CD4-positive, alpha-beta T cell (primary cell): ENCODE measurements at regions not wholly inside any gene's neighbourhood (a gene's known extent, or its start where the extent isn't known, plus 50 kb on each side); places are given as distances from the start of the nearest gene placed in this dataset.
"Not testable (repeated sequence)": the region's sequence is repeated elsewhere in the genome, so short reads cannot be mapped to it uniquely, and the experiment has no call there.

Experiments
- ATAC-seq: fragments of 200-7000 bp; cut with Tn5 transposase; one replicate; pipeline ENCODE4 v1.10.0; 2022; ENCODE audit warnings: mild to moderate bottlenecking; ENCODE audit not compliant: poor library complexity
- CTCF ChIA-PET: fragments of 350-600 bp; sonication (Branson Sonifier 250); formaldehyde crosslinking; loops from one replicate; lab custom pipeline; 2021; ENCODE audit warnings: antibody characterized with exemption, inconsistent platforms; lab: Charles Lee
- POLR2A ChIA-PET: fragments of 350-600 bp; sonication (Branson Sonifier 250); formaldehyde crosslinking; loops from one replicate; lab custom pipeline; 2021; ENCODE audit warnings: antibody characterized with exemption, inconsistent platforms; lab: Charles Lee
- DNase-seq, 14 experiments: peaks; one replicate each; pipeline ENCODE4 v3.0.0-alpha.2; 2013 to 2020; ENCODE audit warnings: mixed read lengths in 2 of 14
- H3K27ac ChIP-seq, 2 donors: one replicate each; pipeline versions ENCODE4 v1.5.1 to v1.7.0; 2013; ENCODE audit warnings: low read length in 2 of 2, low read depth in 1 of 2, mild to moderate bottlenecking in 1 of 2
- H3K27me3 ChIP-seq, 2 experiments: 1 replicate in 1 of 2; 2 replicates in 1 of 2; pipeline versions ENCODE4 v1.6.1 to v1.7.0; 2013; ENCODE audit warnings: low read length in 2 of 2, control low read depth in 1 of 2, mild to moderate bottlenecking in 1 of 2, moderate library complexity in 1 of 2; ENCODE audit not compliant: insufficient read depth in 2 of 2, control insufficient read depth in 1 of 2
- H3K36me3 ChIP-seq: one replicate; pipeline ENCODE4 v1.6.1; 2013; ENCODE audit warnings: low read length, control low read depth; ENCODE audit not compliant: insufficient read depth
- H3K4me1 ChIP-seq: one replicate; pipeline ENCODE4 v1.6.1; 2013; ENCODE audit warnings: low read length, control low read depth; ENCODE audit not compliant: insufficient read depth
- H3K4me3 ChIP-seq: one replicate; pipeline ENCODE4 v1.5.1; 2013; ENCODE audit warnings: mild to moderate bottlenecking, low read length, moderate library complexity
- H3K9me3 ChIP-seq, 2 experiments: 1 replicate in 1 of 2; 2 replicates in 1 of 2; pipeline versions ENCODE4 v1.6.1 to v1.7.0; 2013; ENCODE audit warnings: low read length in 2 of 2, mild to moderate bottlenecking in 2 of 2, control low read depth in 1 of 2, moderate library complexity in 1 of 2; ENCODE audit not compliant: control insufficient read depth in 1 of 2, insufficient read depth in 1 of 2
- H3K27ac Mint-ChIP-seq: one replicate; pipeline ENCODE4 v1.8.0; 2020; ENCODE audit warnings: mixed read lengths
- H3K27me3 Mint-ChIP-seq: one replicate; pipeline ENCODE4 v1.8.0; 2021; ENCODE audit warnings: mixed read lengths
- H3K36me3 Mint-ChIP-seq: one replicate; pipeline ENCODE4 v1.8.0; 2021; ENCODE audit warnings: low read depth, mixed read lengths
- H3K4me1 Mint-ChIP-seq: one replicate; pipeline ENCODE4 v1.8.0; 2021; ENCODE audit warnings: low read depth, mixed read lengths
- H3K4me3 Mint-ChIP-seq: one replicate; pipeline ENCODE4 v1.8.0; 2020; ENCODE audit warnings: mild to moderate bottlenecking, mixed read lengths
- H3K9me3 Mint-ChIP-seq: one replicate; pipeline ENCODE4 v1.8.0; 2020; ENCODE audit warnings: mixed read lengths
- intact Hi-C, 2 experiments: fragments of 100-400 bp; cut with DNase I in 1 of 2; cut with micrococcal nuclease in 1 of 2; formaldehyde crosslinking; loops; one replicate each; pipeline versions ENCODE4 v1.15.1 to v1.9.0; 2023 to 2025; cut with DNase I, micrococcal nuclease
- TF ChIP-seq, protein P1 (sequence below): fragments of 200-600 bp; IDR thresholded peaks from one replicate; pipeline ENCODE4 v1.8.0; 2022; ENCODE audit warnings: antibody characterized with exemption, mild to moderate bottlenecking

DNA sequence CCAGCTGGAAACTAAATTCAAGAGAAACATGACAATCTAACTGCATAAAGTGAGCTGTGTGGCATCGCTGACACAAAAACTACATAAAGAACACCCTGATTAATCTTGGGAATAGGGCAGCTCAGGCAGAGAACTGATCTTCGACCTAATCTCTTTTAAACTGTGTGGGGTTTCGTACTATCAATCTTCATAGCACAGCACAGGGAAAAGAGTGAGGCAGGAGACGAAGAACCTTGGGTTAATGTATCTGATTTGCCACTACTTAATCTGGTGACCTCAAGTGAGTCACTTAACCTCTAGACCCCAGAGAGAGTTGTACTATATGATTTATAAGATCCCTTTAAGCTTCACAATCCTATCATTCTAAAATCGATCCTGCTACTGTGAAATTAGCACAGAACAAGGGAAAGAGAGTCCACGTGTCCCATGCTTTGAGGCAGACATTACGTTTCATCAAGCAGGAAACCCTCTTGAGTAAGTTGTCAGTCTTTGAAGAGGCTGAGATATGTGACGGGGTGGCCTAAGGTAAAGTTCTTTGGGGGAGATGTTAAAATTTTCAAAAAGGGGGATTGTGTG is 519.7 kb downstream of the SOCS6 start:
- Mint-ChIP-seq H3K27me3 (no peaks in the 10 kb centered on the region), H3K36me3 (no peaks in the 10 kb centered on the region), H3K9me3 (no peaks in the 10 kb centered on the region), H3K4me1 (no peaks in the 10 kb centered on the region), H3K4me3 (no peak overlapping the region), H3K27ac (no peak overlapping the region)
- no peaks in the 10 kb centered on the region for H3K27me3 ChIP-seq
- H3K36me3 ChIP-seq: no peaks in the 10 kb centered on the region
- ChIA-PET CTCF (no interaction called here), POLR2A (no interaction called here)
- intact Hi-C loops: no loop called here
- H3K9me3 ChIP-seq: no peaks in the 10 kb centered on the region
- DNase-seq (no peak), ATAC-seq (no peak)
- H3K27ac ChIP-seq: no peak overlapping the region
- no peak overlapping the region for H3K4me3 ChIP-seq
- H3K4me1 ChIP-seq: no peaks in the 10 kb centered on the region
- TF ChIP-seq, protein P1, sequence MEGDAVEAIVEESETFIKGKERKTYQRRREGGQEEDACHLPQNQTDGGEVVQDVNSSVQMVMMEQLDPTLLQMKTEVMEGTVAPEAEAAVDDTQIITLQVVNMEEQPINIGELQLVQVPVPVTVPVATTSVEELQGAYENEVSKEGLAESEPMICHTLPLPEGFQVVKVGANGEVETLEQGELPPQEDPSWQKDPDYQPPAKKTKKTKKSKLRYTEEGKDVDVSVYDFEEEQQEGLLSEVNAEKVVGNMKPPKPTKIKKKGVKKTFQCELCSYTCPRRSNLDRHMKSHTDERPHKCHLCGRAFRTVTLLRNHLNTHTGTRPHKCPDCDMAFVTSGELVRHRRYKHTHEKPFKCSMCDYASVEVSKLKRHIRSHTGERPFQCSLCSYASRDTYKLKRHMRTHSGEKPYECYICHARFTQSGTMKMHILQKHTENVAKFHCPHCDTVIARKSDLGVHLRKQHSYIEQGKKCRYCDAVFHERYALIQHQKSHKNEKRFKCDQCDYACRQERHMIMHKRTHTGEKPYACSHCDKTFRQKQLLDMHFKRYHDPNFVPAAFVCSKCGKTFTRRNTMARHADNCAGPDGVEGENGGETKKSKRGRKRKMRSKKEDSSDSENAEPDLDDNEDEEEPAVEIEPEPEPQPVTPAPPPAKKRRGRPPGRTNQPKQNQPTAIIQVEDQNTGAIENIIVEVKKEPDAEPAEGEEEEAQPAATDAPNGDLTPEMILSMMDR: no peak

DNA sequence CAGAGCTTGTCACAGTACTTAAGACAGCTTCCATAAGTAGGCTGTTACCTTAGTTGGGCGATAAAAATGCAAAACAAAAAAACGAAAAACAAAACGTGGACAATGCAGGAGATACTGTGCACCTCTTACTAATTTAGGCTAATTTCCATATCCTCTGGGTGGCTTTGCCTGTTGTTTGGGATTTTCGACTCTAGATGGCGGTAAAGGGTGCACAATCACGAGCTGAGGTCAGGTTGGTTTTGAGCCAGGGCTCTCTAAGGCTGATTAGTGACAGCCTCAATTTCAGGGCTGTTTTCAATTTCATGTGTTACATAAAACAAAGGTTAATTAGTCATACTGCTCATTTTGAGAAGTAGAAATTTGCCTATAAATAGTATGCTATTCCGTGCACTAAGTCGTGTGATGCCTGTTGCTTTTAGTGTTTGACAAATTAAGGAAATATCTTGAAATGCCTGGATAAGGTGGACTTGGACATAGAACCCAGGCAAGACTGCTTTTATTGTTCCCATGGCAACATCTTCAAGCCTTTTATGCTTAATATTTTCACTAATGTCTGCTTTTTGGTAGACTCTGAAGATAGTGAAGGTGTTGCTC is 493.1 kb downstream of the SOCS6 start:
- ChIA-PET POLR2A (interaction anchor here (1.0 to 1.9 kb wide), 2 partner anchors 160 to 189 kb away, joined by 3 to 5 read pairs; no protein-coding TSS in a partner anchor), CTCF (interaction anchor here (0.6 to 1.7 kb wide), 11 partner anchors 10 to 423 kb away, joined by 3 to 6 read pairs (median 3); no protein-coding TSS in a partner anchor)
- Mint-ChIP-seq H3K27me3 (no peaks in the 10 kb centered on the region), H3K4me3 (no peak overlapping the region), H3K36me3 (no peaks in the 10 kb centered on the region), H3K9me3 (no peaks in the 10 kb centered on the region), H3K27ac (peak overlapping the region; percentile 65), H3K4me1 (peaks cover 23% of the 10 kb centered on the region)
- DNase-seq (peak; percentile 39 to 80 (median 61)), ATAC-seq (peak; percentile 99)
- TF ChIP-seq, protein P1: peak; percentile 66
- H3K4me1 ChIP-seq: no peaks in the 10 kb centered on the region
- intact Hi-C loops: loop anchor here (5.0 to 10.0 kb wide), 3 partner anchors 185 to 1303 kb away; no protein-coding TSS in a partner anchor
- H3K27ac ChIP-seq: no peak overlapping the region
- no peak overlapping the region for H3K4me3 ChIP-seq
- H3K9me3 ChIP-seq: no peaks in the 10 kb centered on the region
- no peaks in the 10 kb centered on the region for H3K36me3 ChIP-seq
- H3K27me3 ChIP-seq: no peaks in the 10 kb centered on the region

DNA sequence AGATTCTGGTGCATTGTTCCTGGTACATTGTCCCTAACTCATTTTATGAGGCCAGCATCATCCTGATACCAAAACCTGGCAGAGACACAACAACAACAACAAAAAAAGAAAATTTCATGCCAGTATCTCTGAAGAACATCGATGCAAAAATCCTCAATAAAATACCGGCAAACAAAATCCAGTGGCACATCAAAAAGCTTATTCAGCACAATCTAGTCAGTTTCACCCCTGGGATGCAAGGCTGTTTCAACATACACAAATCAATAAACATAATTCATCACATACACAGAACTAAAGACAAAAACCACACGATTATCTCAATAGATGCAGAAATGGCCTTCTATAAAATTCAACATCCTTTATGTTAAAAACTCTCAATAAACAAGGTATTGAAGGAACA is 477.4 kb downstream of the SOCS6 start:
- intact Hi-C loops, H3K4me3 ChIP-seq, H3K4me1 ChIP-seq, H3K36me3 Mint-ChIP-seq, ATAC-seq, H3K9me3 ChIP-seq, H3K27ac Mint-ChIP-seq, H3K27me3 Mint-ChIP-seq, DNase-seq, H3K9me3 Mint-ChIP-seq, H3K27me3 ChIP-seq, H3K4me3 Mint-ChIP-seq, H3K27ac ChIP-seq, H3K4me1 Mint-ChIP-seq, H3K36me3 ChIP-seq: not testable (repeated sequence)
- ChIA-PET POLR2A (interaction anchor here (0.6 to 0.8 kb wide), 2 partner anchors 28 to 656 kb away, joined by 4 to 5 read pairs; no protein-coding TSS in a partner anchor), CTCF (interaction anchor here (1.2 kb wide), 1 partner anchor 16 kb away, joined by 3 read pairs; no protein-coding TSS in a partner anchor)
